Panc1 (cell line): ENCODE measurements at regions not wholly inside any gene's neighbourhood (a gene's known extent, or its start where the extent isn't known, plus 50 kb on each side); places are given as distances from the start of the nearest gene placed in this dataset.

Experiments used
- CTCF ChIP-seq: fragments of 450-650 bp; IDR thresholded peaks from 2 replicates; pipeline ENCODE4 v1.5.1; 2017; ENCODE audit warnings: mild to moderate bottlenecking
- REST ChIP-seq, 2 experiments: IDR thresholded peaks; 2 replicates each; pipeline ENCODE4 v1.6.1; 2011 to 2012; ENCODE audit warnings: low read depth in 2 of 2, control low read depth in 1 of 2, low read length in 1 of 2, mild to moderate bottlenecking in 1 of 2, moderate library complexity in 1 of 2; ENCODE audit not compliant: insufficient read depth in 1 of 2

- TF ChIP-seq CTCF (no peak), REST (IDR thresholded peaks at IDR 0.05; ENCODE audit: insufficient read depth in 1 of 2, low read depth in 2 of 2, low read length in 1 of 2) (no peak)
Measured at GRCh38 chr6:6823030-6823429, 234.5 kb downstream of the LY86 start.
